IMR-90 (cell line): ENCODE measurements at regions not wholly inside any gene's neighbourhood (a gene's known extent, or its start where the extent isn't known, plus 50 kb on each side); places are given as distances from the start of the nearest gene placed in this dataset.

Experiments used
- ATAC-seq: fragments of 200-7000 bp; cut with Tn5 transposase; 2 replicates; pipeline ENCODE4 v1.9.1; 2020; ENCODE audit warnings: low read depth, mild to moderate bottlenecking, moderate library complexity
- BruUV-seq: library from RNA; stranded (reverse); fragments of 400-500 nt; replicated peaks from 2 replicates; lab custom pipeline; 2021; lab: Mats Ljungman, UMichigan
- CTCF ChIA-PET: fragments of 300-600 bp; formaldehyde crosslinking; extraction: SDS; loops from one replicate; lab custom pipeline; 2021; ENCODE audit warnings: antibody characterized with exemption; lab: Yijun Ruan, JAX
- POLR2A ChIA-PET: fragments of 300-600 bp; sonication (Branson Sonifier 250); formaldehyde crosslinking; loops from one replicate; lab custom pipeline; 2022; ENCODE audit warnings: antibody characterized with exemption; ENCODE audit not compliant: unreplicated experiment; lab: Charles Lee
- DNase-seq: peaks from one replicate; pipeline ENCODE4 v3.0.0; 2013
- H2AFZ ChIP-seq: replicated peaks from 2 replicates; pipeline ENCODE3; 2013; ENCODE audit warnings: low read length, mild to moderate bottlenecking; ENCODE audit not compliant: poor library complexity
- H2AK5ac ChIP-seq: 2 replicates; pipeline ENCODE4 v1.6.1; 2013; ENCODE audit warnings: low read depth, low read length, inconsistent platforms
- H2AK9ac ChIP-seq: replicated peaks from 2 replicates; pipeline ENCODE3; 2013; ENCODE audit warnings: mild to moderate bottlenecking, low read depth, low read length, moderate library complexity; ENCODE audit not compliant: poor library complexity
- H2BK120ac ChIP-seq: 2 replicates; pipeline ENCODE4 v1.6.1; 2013; ENCODE audit warnings: low read depth, low read length, inconsistent platforms
- H2BK15ac ChIP-seq: 3 replicates; pipeline ENCODE4 v1.6.1; 2013; ENCODE audit warnings: low read depth, low read length, inconsistent platforms
- H2BK20ac ChIP-seq: 2 replicates; pipeline ENCODE4 v1.6.1; 2013; ENCODE audit warnings: low read depth, mild to moderate bottlenecking, inconsistent platforms, low read length, moderate library complexity
- H2BK5ac ChIP-seq: 2 replicates; pipeline ENCODE4 v1.6.1; 2013; ENCODE audit warnings: mild to moderate bottlenecking, low read depth, low read length, inconsistent platforms; ENCODE audit not compliant: poor library complexity, severe bottlenecking
- H3K14ac ChIP-seq: replicated peaks from 2 replicates; pipeline ENCODE4 v1.6.1; 2013; ENCODE audit warnings: low read depth, low read length, inconsistent platforms
- H3K18ac ChIP-seq: 2 replicates; pipeline ENCODE4 v1.6.1; 2013; ENCODE audit warnings: low read depth, low read length, control low read depth
- H3K23ac ChIP-seq: 2 replicates; pipeline ENCODE4 v1.6.1; 2013; ENCODE audit warnings: low read depth, low read length, inconsistent platforms
- H3K27ac ChIP-seq: 2 replicates; pipeline ENCODE4 v1.5.1; 2013; ENCODE audit warnings: mild to moderate bottlenecking, control low read depth, low read length; ENCODE audit not compliant: insufficient read depth
- H3K27me3 ChIP-seq: 2 replicates; pipeline ENCODE4 v1.6.1; 2013; ENCODE audit warnings: low read length; ENCODE audit not compliant: control insufficient read depth, insufficient read depth
- H3K36me3 ChIP-seq: 2 replicates; pipeline ENCODE4 v1.6.1; 2013; ENCODE audit warnings: low read length, mixed read lengths; ENCODE audit not compliant: control insufficient read depth, insufficient read depth
- H3K4ac ChIP-seq: 2 replicates; pipeline ENCODE4 v1.6.1; 2013; ENCODE audit warnings: low read depth, low read length, inconsistent platforms
- H3K4me1 ChIP-seq: 2 replicates; pipeline ENCODE4 v1.6.1; 2013; ENCODE audit warnings: low read length, mixed read lengths; ENCODE audit not compliant: control insufficient read depth, insufficient read depth
- H3K4me2 ChIP-seq: 2 replicates; pipeline ENCODE4 v1.6.1; 2013; ENCODE audit warnings: low read depth, mild to moderate bottlenecking, control low read depth, low read length, moderate library complexity
- H3K4me3 ChIP-seq: 2 replicates; pipeline ENCODE4 v1.5.1; 2013; ENCODE audit warnings: low read depth, mild to moderate bottlenecking, control low read depth, low read length, moderate library complexity; ENCODE audit not compliant: insufficient read depth
- H3K56ac ChIP-seq: 2 replicates; pipeline ENCODE4 v1.6.1; 2013; ENCODE audit warnings: low read length, inconsistent platforms; ENCODE audit not compliant: insufficient read depth; ENCODE audit errors: extremely low read depth
- H3K79me1 ChIP-seq, 2 experiments: 2 replicates each; pipeline ENCODE4 v1.6.1; 2013; ENCODE audit warnings: low read length in 2 of 2, inconsistent platforms in 1 of 2, low read depth in 1 of 2
- H3K9ac ChIP-seq: 2 replicates; pipeline ENCODE4 v1.6.1; 2013; ENCODE audit warnings: low read depth, low read length, control low read depth
- H3K9me1 ChIP-seq: 2 replicates; pipeline ENCODE4 v1.6.1; 2013; ENCODE audit warnings: low read length, inconsistent platforms; ENCODE audit not compliant: insufficient read depth
- H3K9me3 ChIP-seq: 2 replicates; pipeline ENCODE4 v1.6.1; 2013; ENCODE audit warnings: low read length; ENCODE audit not compliant: control insufficient read depth, insufficient read depth
- H4K20me1 ChIP-seq: 2 replicates; pipeline ENCODE4 v1.6.1; 2013; ENCODE audit warnings: low read length, inconsistent platforms; ENCODE audit not compliant: insufficient read depth
- H4K5ac ChIP-seq: 2 replicates; pipeline ENCODE4 v1.6.1; 2013; ENCODE audit warnings: mild to moderate bottlenecking, low read depth, low read length, control low read depth
- H4K8ac ChIP-seq, 2 experiments: 2 replicates each; pipeline ENCODE4 v1.6.1; 2013; ENCODE audit warnings: low read depth in 2 of 2, low read length in 2 of 2, control low read depth in 1 of 2, inconsistent platforms in 1 of 2
- H4K91ac ChIP-seq: 2 replicates; pipeline ENCODE4 v1.6.1; 2013; ENCODE audit warnings: low read depth, low read length, inconsistent platforms; ENCODE audit not compliant: insufficient read depth
- BHLHE40 ChIP-seq: fragments of 150-350 bp; IDR thresholded peaks from 2 replicates; pipeline ENCODE4 v1.6.1; 2016; ENCODE audit warnings: mild to moderate bottlenecking, low read depth, low read length
- CEBPB ChIP-seq: IDR thresholded peaks from 2 replicates; pipeline ENCODE4 v1.6.1; 2012; ENCODE audit warnings: low read depth, low read length, improper control_type of control experiment
- CHD1 ChIP-seq: IDR thresholded peaks from 2 replicates; pipeline ENCODE4 v1.6.1; 2012; ENCODE audit warnings: low read depth, low read length, improper control_type of control experiment
- ELK1 ChIP-seq: fragments of 150-350 bp; IDR thresholded peaks from 2 replicates; pipeline ENCODE4 v1.6.1; 2016; ENCODE audit warnings: low read depth, mild to moderate bottlenecking, low read length, moderate library complexity, borderline replicate concordance
- FOS ChIP-seq: fragments of 150-350 bp; IDR thresholded peaks from 2 replicates; pipeline ENCODE4 v1.6.1; 2016; ENCODE audit warnings: low read depth, low read length
- MAFK ChIP-seq: IDR thresholded peaks from 2 replicates; pipeline ENCODE4 v1.6.1; 2012; ENCODE audit warnings: low read depth, low read length, improper control_type of control experiment
- MAZ ChIP-seq: IDR thresholded peaks from 2 replicates; pipeline ENCODE4 v1.6.1; 2012; ENCODE audit warnings: low read depth, mild to moderate bottlenecking, low read length, improper control_type of control experiment, moderate library complexity, borderline replicate concordance
- MXI1 ChIP-seq: IDR thresholded peaks from 2 replicates; pipeline ENCODE4 v1.6.1; 2012; ENCODE audit warnings: low read depth, mild to moderate bottlenecking, low read length, moderate library complexity, borderline replicate concordance
- NFE2L2 ChIP-seq: fragments of 150-350 bp; IDR thresholded peaks from 2 replicates; pipeline ENCODE4 v1.6.1; 2016; ENCODE audit warnings: low read depth, mild to moderate bottlenecking, low read length
- POLR2A ChIP-seq: IDR thresholded peaks from 2 replicates; pipeline ENCODE4 v1.6.1; 2012; ENCODE audit warnings: mild to moderate bottlenecking, low read depth, low read length
- RAD21 ChIP-seq: IDR thresholded peaks from 2 replicates; pipeline ENCODE4 v1.6.1; 2012; ENCODE audit warnings: low read length, improper control_type of control experiment
- RCOR1 ChIP-seq: IDR thresholded peaks from 2 replicates; pipeline ENCODE4 v1.6.1; 2012; ENCODE audit warnings: mild to moderate bottlenecking, low read length, improper control_type of control experiment; ENCODE audit not compliant: insufficient replicate concordance
- RFX5 ChIP-seq: IDR thresholded peaks from 2 replicates; pipeline ENCODE4 v1.8.0; 2012; ENCODE audit warnings: low read depth, mild to moderate bottlenecking, low read length, moderate library complexity
- SMC3 ChIP-seq: fragments of 150-350 bp; IDR thresholded peaks from 2 replicates; pipeline ENCODE4 v1.6.1; 2016; ENCODE audit warnings: low read depth, mild to moderate bottlenecking, antibody characterized with exemption, low read length, moderate library complexity
- USF2 ChIP-seq: fragments of 150-350 bp; IDR thresholded peaks from 2 replicates; pipeline ENCODE4 v1.6.1; 2017; ENCODE audit warnings: mild to moderate bottlenecking, antibody characterized with exemption, low read length, low read depth
- WGBS, 2 experiments: methylation state at CpG; one replicate each; pipeline versions ENCODE4 v1.1.5 to v1.1.7; 2013; ENCODE audit warnings: missing lambda C conversion rate in 2 of 2; ENCODE audit not compliant: insufficient read length in 1 of 2; ENCODE audit errors: extremely low coverage in 2 of 2; 5-methylcytosine and 5-hydroxymethylcytosine counted together
- dilution Hi-C: fragments of 300-500 bp; cut with HindIII; formaldehyde crosslinking; loops from one replicate; pipeline ENCODE4 v1.14.3; 2018; ENCODE audit warnings: low sequenced_read_pairs; ENCODE audit not compliant: unreplicated experiment
- in situ Hi-C: fragments of 300-500 bp; cut with MboI; formaldehyde crosslinking; loops from 3 replicates; pipeline ENCODE4 v1.14.3; 2019; ENCODE audit warnings: low sequenced_read_pairs, inconsistent platforms, mixed read lengths
- intact Hi-C: fragments of 100-400 bp; cut with micrococcal nuclease; formaldehyde crosslinking; loops from 2 replicates; pipeline ENCODE4 v1.10.0; 2022

- DNase-seq (no peak), ATAC-seq (no peak)
- H3K27me3 ChIP-seq, result no peaks in the 10 kb centered on the region
- H3K9me1 ChIP-seq, result no peaks in the 10 kb centered on the region
- no peak overlapping the region for H4K91ac ChIP-seq
- no peak overlapping the region for H3K23ac ChIP-seq
- H4K8ac ChIP-seq, result no peak overlapping the region
- H4K20me1 ChIP-seq, result no peaks in the 10 kb centered on the region
- no peak overlapping the region for H3K56ac ChIP-seq
- H3K9me3 ChIP-seq, result peaks cover 31% of the 10 kb centered on the region
- H3K4ac ChIP-seq, result no peak overlapping the region
- H3K36me3 ChIP-seq, result no peaks in the 10 kb centered on the region
- TF ChIP-seq RCOR1 (no peak), RFX5 (no peak), ELK1 (no peak), POLR2A (no peak), CHD1 (no peak), MXI1 (no peak), MAFK (no peak), FOS (no peak), RAD21 (no peak), USF2 (no peak), CEBPB (no peak), NFE2L2 (no peak), SMC3 (no peak), MAZ (no peak), BHLHE40 (no peak)
- H3K4me1 ChIP-seq, result no peaks in the 10 kb centered on the region
- no peak overlapping the region for H3K9ac ChIP-seq
- BruUV-seq, result no TSS peak
- dilution Hi-C loops, result no loop called here
- H2BK5ac ChIP-seq, result no peak overlapping the region
- no peaks in the 10 kb centered on the region for H3K79me1 ChIP-seq
- WGBS, 2 experiments, result 77% methylated on average over 2 of the region's 5 CpGs; no CpG with 5 or more reads in 1 of the 2 experiments
- intact Hi-C loops, result no loop called here
- no peak overlapping the region for H3K4me2 ChIP-seq
- in situ Hi-C loops, result no loop called here
- ChIA-PET POLR2A (no interaction called here), CTCF (no interaction called here)
- no peak overlapping the region for H3K14ac ChIP-seq
- H3K27ac ChIP-seq, result no peak overlapping the region
- no peak overlapping the region for H3K4me3 ChIP-seq
- H3K18ac ChIP-seq, result no peak overlapping the region
- no peak overlapping the region for H2AFZ ChIP-seq
- H2AK5ac ChIP-seq, result no peak overlapping the region
- no peak overlapping the region for H2BK20ac ChIP-seq
- no peak overlapping the region for H4K5ac ChIP-seq
- H2BK15ac ChIP-seq, result no peak overlapping the region
- no peak overlapping the region for H2BK120ac ChIP-seq
- H2AK9ac ChIP-seq, result no peak overlapping the region
These were observed 54.1 kb upstream of the NPTX2 start for GRCh38 chr7:98562871-98563495.
